ENCODE measurements at regions not wholly inside any gene's neighbourhood (a gene's known extent, or its start where the extent isn't known, plus 50 kb on each side); places are given as distances from the start of the nearest gene placed in this dataset.

- DNase-seq: no peak
- TF ChIP-seq POLR2A (IDR thresholded peaks at IDR 0.05; ENCODE audit: low read length): no peak
- no peak for TF ChIP-seq GATA1 (IDR thresholded peaks at IDR 0.05; ENCODE audit: low read depth, low read length)
Measured at GRCh38 chr4:136055360-136055759, 1476.9 kb downstream of the PCDH18 start.

DNA sequence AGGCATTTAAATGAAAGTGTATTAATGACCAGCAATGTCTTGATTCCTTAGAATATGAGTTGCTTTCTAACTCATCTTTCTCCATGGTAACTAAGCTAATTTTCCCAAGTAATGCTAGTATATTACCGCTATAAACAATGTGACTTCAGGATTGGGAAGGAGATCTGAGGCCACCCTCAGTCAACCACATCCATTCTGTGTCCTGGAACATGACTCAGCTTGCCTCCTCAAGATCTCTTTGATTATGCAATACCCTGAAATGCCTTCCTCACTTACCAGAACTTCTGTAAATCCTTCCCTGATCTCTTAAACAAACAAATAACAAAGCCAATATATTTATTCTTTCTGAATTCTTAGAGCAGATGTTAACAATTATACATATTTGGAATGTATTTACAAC is 1495.5 kb downstream of the PCDH18 start:
- peak in 1 of 2 experiments; percentile 12 for DNase-seq
- TF ChIP-seq GATA1 (IDR thresholded peaks at IDR 0.05; ENCODE audit: low read depth, low read length) (no peak), POLR2A (IDR thresholded peaks at IDR 0.05; ENCODE audit: low read length) (no peak)

GRCh38 chr4:136032391-136032790 is 1499.9 kb downstream of the PCDH18 start:
- TF ChIP-seq POLR2A (IDR thresholded peaks at IDR 0.05; ENCODE audit: low read length): no peak
- no peak for TF ChIP-seq GATA1 (IDR thresholded peaks at IDR 0.05; ENCODE audit: low read depth, low read length)
- no peak for DNase-seq

GRCh38 chr4:136025540-136025939 is 1506.8 kb downstream of the PCDH18 start:
- no peak for DNase-seq

DNA sequence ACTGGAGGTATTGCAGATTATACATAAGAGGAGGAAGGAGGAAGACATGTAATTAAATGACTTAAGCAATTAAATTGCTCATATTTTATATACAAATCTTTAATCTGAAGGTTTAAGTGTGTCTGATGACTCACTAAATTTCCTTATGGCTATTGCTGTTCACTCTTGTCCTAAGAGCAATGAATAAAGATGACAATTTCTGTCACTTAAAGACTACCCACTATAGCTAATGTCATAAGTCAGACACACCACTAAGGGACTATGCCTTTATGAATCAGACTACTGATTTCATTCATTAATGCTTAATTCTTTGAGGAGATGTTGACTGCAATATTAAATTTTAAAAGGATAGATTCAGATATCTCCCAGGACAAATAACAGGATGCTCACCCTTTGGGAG is 1514.7 kb downstream of the PCDH18 start:
- no peak for TF ChIP-seq GATA1 (IDR thresholded peaks at IDR 0.05; ENCODE audit: low read depth, low read length)
- no peak for TF ChIP-seq POLR2A (IDR thresholded peaks at IDR 0.05; ENCODE audit: low read length)
- DNase-seq: no peak

More at GRCh38 chr4:136025540-136025939, 1506.8 kb downstream of the PCDH18 start:
- TF ChIP-seq GATA1 (IDR thresholded peaks at IDR 0.05; ENCODE audit: low read depth, low read length) (no peak), POLR2A (IDR thresholded peaks at IDR 0.05; ENCODE audit: low read length) (no peak)

- DNase-seq: no peak
- TF ChIP-seq POLR2A (IDR thresholded peaks at IDR 0.05; ENCODE audit: low read length) (no peak), GATA1 (IDR thresholded peaks at IDR 0.05; ENCODE audit: low read depth, low read length) (no peak)
Measured at GRCh38 chr4:136012220-136012619, 1520.1 kb downstream of the PCDH18 start.

DNA sequence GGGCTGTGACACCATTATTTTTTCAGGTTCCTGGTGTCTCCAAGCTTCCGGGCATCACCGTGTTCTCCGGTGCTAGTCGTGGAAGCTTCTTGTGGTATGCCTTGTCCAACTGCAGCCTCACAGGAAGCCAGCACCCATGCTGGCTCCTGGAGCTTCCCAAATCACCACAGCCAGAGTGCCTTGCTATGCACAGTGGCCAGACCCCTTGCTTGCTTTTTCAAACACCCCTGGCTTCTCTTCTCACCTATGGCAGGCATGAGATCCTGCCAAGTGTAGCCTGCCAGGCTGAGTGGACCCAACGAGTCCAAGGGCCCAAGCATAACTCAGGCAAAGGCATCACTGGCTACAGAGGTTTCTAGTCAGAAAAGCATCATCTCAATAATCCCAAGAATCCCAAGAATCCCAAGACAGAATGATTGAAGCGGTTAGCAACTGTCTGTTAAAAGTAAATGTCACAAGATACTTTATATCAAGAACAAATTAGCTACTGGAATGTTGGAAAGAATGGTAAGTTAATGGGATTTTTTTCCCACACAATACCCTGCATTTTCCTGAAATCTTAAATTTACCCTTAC is 1522.9 kb downstream of the PCDH18 start:
- no peak for TF ChIP-seq POLR2A (IDR thresholded peaks at IDR 0.05; ENCODE audit: low read length)
- TF ChIP-seq GATA1 (IDR thresholded peaks at IDR 0.05; ENCODE audit: low read depth, low read length): no peak
- no peak for DNase-seq

- TF ChIP-seq POLR2A (IDR thresholded peaks at IDR 0.05; ENCODE audit: low read length): no peak
- no peak for TF ChIP-seq GATA1 (IDR thresholded peaks at IDR 0.05; ENCODE audit: low read depth, low read length)
- no peak for DNase-seq
Measured at GRCh38 chr4:136007991-136008390, 1524.3 kb downstream of the PCDH18 start.

- no peak for DNase-seq
- TF ChIP-seq POLR2A (IDR thresholded peaks at IDR 0.05; ENCODE audit: low read length) (no peak), GATA1 (IDR thresholded peaks at IDR 0.05; ENCODE audit: low read depth, low read length) (no peak)
Measured at GRCh38 chr4:136002316-136002715, 1530.0 kb downstream of the PCDH18 start.

DNA sequence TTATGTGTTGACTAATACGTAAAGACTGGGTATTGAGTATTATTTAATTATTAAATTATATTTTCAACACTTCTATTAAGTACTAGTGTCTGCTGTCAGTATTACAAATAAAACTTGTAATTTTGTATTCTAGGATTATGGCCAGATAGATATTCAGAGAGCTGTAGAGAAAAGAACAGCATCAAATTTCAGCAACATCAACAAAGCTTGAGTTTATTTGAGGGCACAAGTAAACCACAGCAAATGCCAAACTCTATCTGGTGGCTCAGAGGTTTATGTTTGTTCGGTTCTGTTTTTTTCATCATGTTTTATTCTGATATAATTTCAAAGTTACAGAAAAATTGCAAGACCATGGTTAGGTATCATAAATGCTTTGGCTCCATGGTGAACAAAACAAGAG is 1530.5 kb downstream of the PCDH18 start:
- no peak for DNase-seq
- TF ChIP-seq POLR2A (IDR thresholded peaks at IDR 0.05; ENCODE audit: low read length): no peak
- no peak for TF ChIP-seq GATA1 (IDR thresholded peaks at IDR 0.05; ENCODE audit: low read depth, low read length)

DNA sequence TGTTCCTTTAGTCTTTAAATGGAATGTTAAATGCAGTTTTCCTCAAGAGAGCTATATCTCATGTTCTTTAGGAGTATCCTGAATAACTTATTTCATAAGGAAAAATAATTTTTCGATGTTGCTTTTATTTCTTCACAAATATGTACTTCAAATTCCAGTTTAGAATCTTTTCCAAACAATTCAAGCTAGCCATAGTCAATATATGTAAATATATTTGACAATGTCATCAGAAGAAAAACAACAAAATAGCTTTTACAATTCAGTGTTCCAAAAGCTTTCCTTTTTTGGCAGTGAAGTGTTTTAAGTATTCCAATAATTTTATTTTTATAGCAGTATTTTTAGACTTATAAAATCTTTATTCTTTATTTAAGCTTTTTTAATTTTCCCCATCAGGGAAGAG is 1532.0 kb downstream of the PCDH18 start:
- TF ChIP-seq POLR2A (IDR thresholded peaks at IDR 0.05; ENCODE audit: low read length): no peak
- no peak for TF ChIP-seq GATA1 (IDR thresholded peaks at IDR 0.05; ENCODE audit: low read depth, low read length)
- no peak for DNase-seq

GRCh38 chr4:135994360-135994759 is 1537.9 kb downstream of the PCDH18 start:
- no peak for TF ChIP-seq POLR2A (IDR thresholded peaks at IDR 0.05; ENCODE audit: low read length)
- no peak for TF ChIP-seq GATA1 (IDR thresholded peaks at IDR 0.05; ENCODE audit: low read depth, low read length)
- DNase-seq: no peak

- TF ChIP-seq POLR2A (IDR thresholded peaks at IDR 0.05; ENCODE audit: low read length): no peak
- TF ChIP-seq GATA1 (IDR thresholded peaks at IDR 0.05; ENCODE audit: low read depth, low read length): no peak
- DNase-seq: no peak
Measured at GRCh38 chr4:135976860-135977259, 1555.4 kb downstream of the PCDH18 start.

DNA sequence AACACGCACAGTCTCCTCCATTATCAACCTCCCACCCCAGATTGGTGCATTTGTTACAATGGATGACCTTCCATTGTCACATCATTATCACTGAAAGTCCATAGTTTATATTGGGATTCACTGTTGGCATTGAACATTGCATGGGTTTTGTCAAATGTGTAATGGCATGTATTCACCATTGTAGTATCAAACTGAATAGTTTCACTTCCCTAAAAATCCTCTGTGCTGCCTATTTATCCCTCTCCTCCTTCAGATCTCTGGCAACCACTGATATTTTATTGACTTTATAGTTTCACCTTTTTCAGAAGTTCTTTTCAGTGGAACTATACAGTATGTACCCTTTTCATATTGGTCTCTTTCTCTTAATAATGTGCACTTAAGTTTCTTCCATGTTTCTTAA is 1565.4 kb downstream of the PCDH18 start:
- no peak for DNase-seq
- no peak for TF ChIP-seq POLR2A (IDR thresholded peaks at IDR 0.05; ENCODE audit: low read length)
- TF ChIP-seq GATA1 (IDR thresholded peaks at IDR 0.05; ENCODE audit: low read depth, low read length): no peak

DNA sequence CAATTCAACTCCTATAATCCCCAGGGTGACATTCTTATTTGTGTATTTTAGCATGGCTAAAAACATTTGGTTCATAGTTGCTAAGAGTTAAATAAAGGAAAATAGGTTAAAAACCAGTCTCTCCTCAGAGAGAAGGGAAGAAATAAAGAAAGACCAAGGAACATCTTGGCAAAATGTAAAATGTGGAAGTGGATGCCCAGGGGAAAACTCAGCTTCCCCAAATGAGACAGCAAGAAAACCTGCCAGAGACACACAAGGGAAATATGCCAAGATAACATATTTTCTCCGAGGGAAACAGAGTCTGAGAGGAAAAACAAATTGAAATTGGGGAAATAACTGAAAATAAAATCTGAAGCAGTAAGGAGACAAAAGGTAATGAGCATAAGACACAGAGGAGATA is 1569.3 kb downstream of the PCDH18 start:
- TF ChIP-seq POLR2A (IDR thresholded peaks at IDR 0.05; ENCODE audit: low read length): no peak
- TF ChIP-seq GATA1 (IDR thresholded peaks at IDR 0.05; ENCODE audit: low read depth, low read length): no peak
- no peak for DNase-seq

DNA sequence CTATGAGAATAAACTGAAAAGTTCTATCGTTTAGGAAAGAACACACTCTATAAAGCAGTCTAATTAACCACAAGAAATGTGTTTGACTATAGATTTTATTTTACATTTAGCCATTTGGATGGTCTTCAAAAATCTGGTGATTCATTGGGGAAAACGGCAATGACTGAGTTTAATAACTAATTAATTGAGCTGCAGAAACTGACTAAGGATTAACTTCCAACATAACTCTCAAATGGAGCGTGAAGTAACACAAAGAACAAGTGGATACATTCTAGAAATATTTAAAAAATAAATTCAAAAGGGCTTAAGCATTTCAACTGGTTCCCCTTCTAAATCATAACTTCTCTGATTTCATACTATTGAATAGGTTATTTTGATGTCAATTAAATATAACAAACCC is 1582.4 kb downstream of the PCDH18 start:
- no peak for TF ChIP-seq POLR2A (IDR thresholded peaks at IDR 0.05; ENCODE audit: low read length)
- no peak for TF ChIP-seq GATA1 (IDR thresholded peaks at IDR 0.05; ENCODE audit: low read depth, low read length)
- no peak for DNase-seq

All from erythroblast (primary cell).